Gastroesophageal sphincter (tissue), 3 donors: ENCODE measurements at regions not wholly inside any gene's neighbourhood (a gene's known extent, or its start where the extent isn't known, plus 50 kb on each side); places are given as distances from the start of the nearest gene placed in this dataset.

Experiments
- CTCF ChIP-seq, 4 experiments: fragments of 200-600 bp in 2 of 4; fragments of 450-650 bp in 2 of 4; sonication (generic) in 1 of 4; IDR thresholded peaks; one replicate each; pipeline ENCODE4 v1.5.1; 2017 to 2019; ENCODE audit warnings: antibody characterized with exemption in 4 of 4, mild to moderate bottlenecking in 2 of 4, moderate library complexity in 2 of 4
- EP300 ChIP-seq: sonication (generic); formaldehyde crosslinking; IDR thresholded peaks from one replicate; pipeline ENCODE4 v1.6.1; 2017; ENCODE audit warnings: antibody characterized with exemption, mild to moderate bottlenecking
- POLR2A ChIP-seq, 2 donors: fragments of 450-650 bp; IDR thresholded peaks; one replicate each; pipeline ENCODE4 v1.6.1; 2017; ENCODE audit warnings: antibody characterized with exemption in 2 of 2, mild to moderate bottlenecking in 2 of 2, moderate library complexity in 1 of 2

DNA sequence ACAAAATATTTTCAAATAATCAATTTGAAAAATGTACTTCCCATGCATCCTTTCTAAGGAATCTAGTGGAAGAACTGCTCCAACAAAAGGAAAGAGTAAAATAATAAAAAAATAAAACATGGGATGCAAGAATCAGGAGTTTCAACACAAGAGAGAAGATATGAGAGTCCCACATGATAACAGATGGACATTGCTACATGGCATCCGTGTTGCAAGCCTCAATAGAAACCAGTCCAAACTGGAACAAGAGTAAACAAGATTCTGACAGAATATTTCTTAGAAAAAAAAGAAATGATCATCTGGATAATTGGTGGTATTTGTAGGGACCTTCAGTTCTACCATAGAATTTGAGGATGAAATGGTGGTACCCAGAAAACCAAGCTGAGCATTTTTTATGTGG lies 186.8 kb downstream of the FRK start:
- TF ChIP-seq CTCF (IDR thresholded peaks at IDR 0.05): no peak
- TF ChIP-seq EP300: no peak
- no peak for TF ChIP-seq POLR2A (IDR thresholded peaks at IDR 0.05)
